GM21825 (cell line): ENCODE measurements at regions not wholly inside any gene's neighbourhood (a gene's known extent, or its start where the extent isn't known, plus 50 kb on each side); places are given as distances from the start of the nearest gene placed in this dataset.

Experiments used
- ATAC-seq: cut with Tn5 transposase; IDR thresholded peaks from one replicate; pipeline ENCODE4 v1.9.1; 2021; ENCODE audit warnings: mild to moderate bottlenecking, moderate library complexity; ENCODE audit not compliant: unreplicated experiment

- no peak for ATAC-seq
Measured at GRCh38 chr1:221335161-221336101, 406.5 kb downstream of the DUSP10 start.

- no peak for ATAC-seq
Measured at GRCh38 chr1:221336126-221336525, 405.8 kb downstream of the DUSP10 start.

GRCh38 chr1:221337106-221337505 is 404.8 kb downstream of the DUSP10 start:
- no peak for ATAC-seq

- ATAC-seq, result no peak
Measured at GRCh38 chr1:221343136-221343535, 398.8 kb downstream of the DUSP10 start.

GRCh38 chr1:221343607-221344006 is 398.3 kb downstream of the DUSP10 start:
- no peak for ATAC-seq

- ATAC-seq, result no peak
Measured at GRCh38 chr1:221344693-221345092, 397.2 kb downstream of the DUSP10 start.

- ATAC-seq, result no peak
Measured at GRCh38 chr1:221347706-221348105, 394.2 kb downstream of the DUSP10 start.

GRCh38 chr1:221350091-221350490 is 391.8 kb downstream of the DUSP10 start:
- no peak for ATAC-seq

- no peak for ATAC-seq
Measured at GRCh38 chr1:221356693-221357092, 385.2 kb downstream of the DUSP10 start.

GRCh38 chr1:221363039-221363438 is 378.9 kb downstream of the DUSP10 start:
- ATAC-seq, result no peak

- no peak for ATAC-seq
Measured at GRCh38 chr1:221366495-221367110, 375.3 kb downstream of the DUSP10 start.

- no peak for ATAC-seq
Measured at GRCh38 chr1:221371705-221372104, 370.2 kb downstream of the DUSP10 start.

- ATAC-seq, result no peak
Measured at GRCh38 chr1:221373795-221374194, 368.1 kb downstream of the DUSP10 start.

GRCh38 chr1:221376286-221376685 is 365.6 kb downstream of the DUSP10 start:
- no peak for ATAC-seq

- no peak for ATAC-seq
Measured at GRCh38 chr1:221381910-221382623, 359.8 kb downstream of the DUSP10 start.

- ATAC-seq, result no peak
Measured at GRCh38 chr1:221392453-221392852, 349.4 kb downstream of the DUSP10 start.

GRCh38 chr1:221394011-221394544 is 347.8 kb downstream of the DUSP10 start:
- ATAC-seq, result no peak

GRCh38 chr1:221396526-221396925 is 345.4 kb downstream of the DUSP10 start:
- no peak for ATAC-seq

- ATAC-seq, result no peak
Measured at GRCh38 chr1:221397141-221397540, 344.7 kb downstream of the DUSP10 start.

GRCh38 chr1:221397606-221398005 is 344.3 kb downstream of the DUSP10 start:
- no peak for ATAC-seq

GRCh38 chr1:221405146-221405545 is 336.7 kb downstream of the DUSP10 start:
- no peak for ATAC-seq
